ENCODE measurements at regions not wholly inside any gene's neighbourhood (a gene's known extent, or its start where the extent isn't known, plus 50 kb on each side); places are given as distances from the start of the nearest gene placed in this dataset.

- ATAC-seq = no peak
- WGBS (ENCODE audit: insufficient coverage, low coverage, low lambda C conversion rate, missing lambda C conversion rate) = 66% methylated on average over 2 of the region's 2 CpGs
These were observed 489.6 kb downstream of the MAN2A1 start for GRCh38 chr5:110179321-110179720.

GRCh38 chr5:110194191-110194590 is 504.5 kb downstream of the MAN2A1 start:
- H3K27me3 ChIP-seq = no peaks in the 10 kb centered on the region
- ATAC-seq = no peak
- no peak for DNase-seq
- H3K27ac ChIP-seq = no peak overlapping the region
- H3K36me3 ChIP-seq = no peaks in the 10 kb centered on the region
- intact Hi-C loops (cut with DNase I) = no loop called here
- no peak for TF ChIP-seq CTCF (IDR thresholded peaks at IDR 0.05)
- no peak for TF ChIP-seq POLR2A (IDR thresholded peaks at IDR 0.05)
- H3K4me1 ChIP-seq = no peaks in the 10 kb centered on the region
- H3K4me3 ChIP-seq = no peak overlapping the region
- no peaks in the 10 kb centered on the region for H3K9me3 ChIP-seq

More at GRCh38 chr5:110179321-110179720, 489.6 kb downstream of the MAN2A1 start:
- DNase-seq = no peak
- H3K36me3 ChIP-seq = no peaks in the 10 kb centered on the region
- intact Hi-C loops (cut with DNase I) = no loop called here
- no peaks in the 10 kb centered on the region for H3K27me3 ChIP-seq
- TF ChIP-seq CTCF (IDR thresholded peaks at IDR 0.05) = no peak
- no peak for TF ChIP-seq POLR2A (IDR thresholded peaks at IDR 0.05)
- no peaks in the 10 kb centered on the region for H3K4me1 ChIP-seq
- H3K27ac ChIP-seq = no peak overlapping the region
- no peak overlapping the region for H3K4me3 ChIP-seq
- no peaks in the 10 kb centered on the region for H3K9me3 ChIP-seq

- DNase-seq = no peak
- intact Hi-C loops (cut with DNase I) = no loop called here
- TF ChIP-seq POLR2A (IDR thresholded peaks at IDR 0.05) (no peak), CTCF (IDR thresholded peaks at IDR 0.05) (no peak)
- no peak overlapping the region for H3K27ac ChIP-seq
- ATAC-seq = no peak
- no peaks in the 10 kb centered on the region for H3K4me1 ChIP-seq
- WGBS (ENCODE audit: insufficient coverage, low coverage, low lambda C conversion rate, missing lambda C conversion rate) = no CpG with 5 or more reads among the region's 1 CpG
- no peaks in the 10 kb centered on the region for H3K9me3 ChIP-seq
- H3K4me3 ChIP-seq = no peak overlapping the region
- no peaks in the 10 kb centered on the region for H3K27me3 ChIP-seq
- no peaks in the 10 kb centered on the region for H3K36me3 ChIP-seq
These were observed 505.6 kb downstream of the MAN2A1 start for GRCh38 chr5:110195288-110195687.

- H3K4me1 ChIP-seq = no peaks in the 10 kb centered on the region
- TF ChIP-seq POLR2A (IDR thresholded peaks at IDR 0.05) (no peak), CTCF (IDR thresholded peaks at IDR 0.05) (no peak)
- intact Hi-C loops (cut with DNase I) = no loop called here
- 39% methylated on average over 1 of the region's 1 CpG for WGBS (ENCODE audit: insufficient coverage, low coverage, low lambda C conversion rate, missing lambda C conversion rate)
- no peak overlapping the region for H3K27ac ChIP-seq
- no peak overlapping the region for H3K4me3 ChIP-seq
- H3K9me3 ChIP-seq = no peaks in the 10 kb centered on the region
- H3K27me3 ChIP-seq = no peaks in the 10 kb centered on the region
- ATAC-seq = no peak
- no peaks in the 10 kb centered on the region for H3K36me3 ChIP-seq
- DNase-seq = no peak
These were observed 512.1 kb downstream of the MAN2A1 start for GRCh38 chr5:110201791-110202190.

- no peak for ATAC-seq
- Histone ChIP-seq H3K4me3 (no peak overlapping the region), H3K27me3 (no peaks in the 10 kb centered on the region), H3K9me3 (no peaks in the 10 kb centered on the region), H3K4me1 (no peaks in the 10 kb centered on the region), H3K27ac (no peak overlapping the region), H3K36me3 (no peaks in the 10 kb centered on the region)
- no peak for TF ChIP-seq POLR2A (IDR thresholded peaks at IDR 0.05)
- TF ChIP-seq CTCF (IDR thresholded peaks at IDR 0.05) = no peak
- intact Hi-C loops (cut with DNase I) = no loop called here
- no peak for DNase-seq
These were observed 513.9 kb downstream of the MAN2A1 start for GRCh38 chr5:110203661-110204060.
